Spleen (tissue), 11 donors: ENCODE measurements at regions not wholly inside any gene's neighbourhood (a gene's known extent, or its start where the extent isn't known, plus 50 kb on each side); places are given as distances from the start of the nearest gene placed in this dataset.

Source experiments
- DNase-seq: peaks from one replicate; pipeline ENCODE4 v3.0.0-alpha.2; 2020
- H3K27ac ChIP-seq, 8 donors: fragments of 200-600 bp; sonication (generic) in 7 of 8; 1 replicate in 4 of 8; 2 replicates in 4 of 8; pipeline versions ENCODE4 v1.5.0 to v1.8.0; 2016 to 2021; ENCODE audit warnings: inconsistent platforms in 4 of 8, mild to moderate bottlenecking in 4 of 8, moderate library complexity in 1 of 8
- H3K27me3 ChIP-seq, 7 donors: fragments of 200-600 bp; sonication (generic) in 6 of 7; replicated peaks in 1 of 7; 1 replicate in 4 of 7; 2 replicates in 3 of 7; pipeline versions ENCODE4 v1.5.0 to v1.8.0; 2016 to 2021; ENCODE audit warnings: inconsistent platforms in 3 of 7, mild to moderate bottlenecking in 1 of 7
- H3K36me3 ChIP-seq, 6 donors: fragments of 200-600 bp; sonication (generic) in 5 of 6; 1 replicate in 4 of 6; 2 replicates in 2 of 6; pipeline versions ENCODE4 v1.5.0 to v1.8.0; 2016 to 2021; ENCODE audit warnings: inconsistent platforms in 2 of 6
- H3K4me1 ChIP-seq, 6 donors: fragments of 200-600 bp; sonication (generic) in 5 of 6; 1 replicate in 3 of 6; 2 replicates in 3 of 6; pipeline versions ENCODE4 v1.5.0 to v1.8.0; 2016 to 2021; ENCODE audit warnings: inconsistent platforms in 3 of 6
- H3K4me3 ChIP-seq, 8 donors: fragments of 200-600 bp; sonication (generic) in 7 of 8; 1 replicate in 4 of 8; 2 replicates in 4 of 8; pipeline versions ENCODE4 v1.5.0 to v1.8.0; 2016 to 2021; ENCODE audit warnings: inconsistent platforms in 4 of 8, mild to moderate bottlenecking in 4 of 8, moderate library complexity in 2 of 8
- H3K9me3 ChIP-seq, 8 donors: fragments of 200-600 bp; sonication (generic) in 7 of 8; 1 replicate in 4 of 8; 2 replicates in 4 of 8; pipeline versions ENCODE4 v1.5.0 to v1.8.0; 2016 to 2021; ENCODE audit warnings: inconsistent platforms in 4 of 8
- CTCF ChIP-seq, 11 experiments: fragments of 200-600 bp in 7 of 11; fragments of 450-650 bp in 4 of 11; sonication (generic) in 4 of 11; IDR thresholded peaks in 8 of 11; conservative IDR thresholded peaks in 3 of 11; 1 replicate in 7 of 11; 2 replicates in 4 of 11; pipeline versions ENCODE4 v1.4.0 to v1.8.0; 2016 to 2021; ENCODE audit warnings: antibody characterized with exemption in 11 of 11, inconsistent platforms in 4 of 11, mild to moderate bottlenecking in 1 of 11
- POLR2A ChIP-seq, 3 donors: fragments of 450-650 bp; IDR thresholded peaks; one replicate each; pipeline ENCODE4 v1.5.1; 2017; ENCODE audit warnings: antibody characterized with exemption in 3 of 3, mild to moderate bottlenecking in 1 of 3
- POLR2AphosphoS5 ChIP-seq, 3 donors: sonication (generic); formaldehyde crosslinking; IDR thresholded peaks; one replicate each; pipeline ENCODE4 v1.5.1; 2017; ENCODE audit warnings: antibody characterized with exemption in 3 of 3
- WGBS, 5 donors: extraction: QIAGEN DNeasy Blood & Tissue Kit in 3 of 5; methylation state at CpG; one replicate each; pipeline versions ENCODE4 v1.1.5 to v1.1.7; 2013 to 2018; 5-methylcytosine and 5-hydroxymethylcytosine counted together
- intact Hi-C: fragments of 100-400 bp; cut with DNase I; formaldehyde crosslinking; loops from one replicate; pipeline ENCODE4 v1.15.0; 2023; ENCODE audit warnings: low total_unique reads
- donor health status: healthy with polysubstance abuse.
- donor health status: DM: no; HTN: no; CAD: no; lungs with moderate emphysema.
- donor health status: DM: no; HTN: no; CAD: no.
- donor health status: Bipolar disorder and iron deficiency.
- donor health status: healthy.
- donor health status: DM: no; HTN: no; CAD: no.
- donor health status: DM: yes; HTN: yes; CAD: no.

DNA sequence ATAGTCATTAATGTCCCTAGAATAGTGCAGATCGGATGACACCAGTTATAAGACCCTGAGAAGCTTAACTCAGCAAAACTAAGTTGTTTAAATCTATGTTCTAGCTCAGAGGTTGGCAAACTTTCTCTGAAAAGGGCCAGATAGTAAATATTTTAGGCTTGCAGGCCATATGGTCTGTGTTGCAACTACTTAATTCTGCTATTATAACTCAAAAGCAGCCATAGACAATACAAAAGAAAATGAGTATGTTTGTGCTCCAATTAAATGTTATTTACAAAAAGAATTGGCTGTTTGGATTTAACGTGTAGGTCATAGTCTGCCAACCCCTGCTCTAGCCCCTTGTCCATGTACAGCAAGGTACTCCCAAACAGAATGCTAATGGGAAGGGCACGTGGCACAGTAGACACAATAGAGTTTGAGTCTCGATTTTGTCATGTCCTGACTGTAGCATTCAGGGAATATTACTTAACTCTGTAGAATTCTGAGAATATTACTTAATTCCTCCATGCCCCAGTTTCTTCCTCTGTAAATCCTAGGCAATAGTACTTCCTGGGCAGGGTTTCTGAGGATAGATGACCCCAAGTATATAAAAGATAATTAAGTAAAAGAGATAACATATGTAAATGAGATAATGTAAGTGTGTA is 70.5 kb upstream of the ATP2C1 start:
- Histone ChIP-seq H3K4me3 (no peak overlapping the region), H3K9me3 (no peaks in the 10 kb centered on the region), H3K27ac (no peak overlapping the region), H3K27me3 (no peaks in the 10 kb centered on the region), H3K4me1 (no peaks in the 10 kb centered on the region), H3K36me3 (no peaks in the 10 kb centered on the region)
- intact Hi-C loops: no loop called here
- WGBS, 5 donors: 64 to 90% (median 68%) methylated on average over 4 of the region's 4 CpGs
- TF ChIP-seq POLR2A (IDR thresholded peaks at IDR 0.05): no peak
- TF ChIP-seq POLR2AphosphoS5 (IDR thresholded peaks at IDR 0.05): no peak
- TF ChIP-seq CTCF (IDR thresholded peaks at IDR 0.05 in 8 of 11, conservative IDR thresholded peaks at IDR 0.05 in 3 of 11): no peak
- no peak for DNase-seq

DNA sequence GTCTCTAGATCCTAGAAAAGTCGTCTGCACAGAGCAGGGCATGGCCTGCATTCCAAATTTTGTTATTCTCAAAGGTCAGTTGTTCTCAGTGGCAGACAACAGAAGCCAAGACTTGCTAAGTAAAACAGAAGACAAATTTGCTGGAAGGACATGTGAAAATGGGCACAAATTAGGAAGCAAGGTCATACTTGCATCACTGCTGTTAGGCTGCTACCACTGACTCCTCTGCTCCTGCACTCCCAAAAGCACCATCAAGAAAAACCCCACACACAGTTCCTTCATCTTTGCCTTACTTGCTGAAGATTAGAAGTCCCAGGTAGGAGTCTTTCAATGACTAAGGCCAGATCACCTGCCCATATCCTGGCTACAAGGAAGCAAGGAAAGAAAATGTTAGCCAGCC is 69.9 kb upstream of the ATP2C1 start:
- Histone ChIP-seq H3K27me3 (no peaks in the 10 kb centered on the region), H3K4me3 (no peak overlapping the region), H3K9me3 (no peaks in the 10 kb centered on the region), H3K36me3 (no peaks in the 10 kb centered on the region), H3K4me1 (no peaks in the 10 kb centered on the region), H3K27ac (no peak overlapping the region)
- TF ChIP-seq CTCF (IDR thresholded peaks at IDR 0.05 in 8 of 11, conservative IDR thresholded peaks at IDR 0.05 in 3 of 11) (no peak), POLR2A (IDR thresholded peaks at IDR 0.05) (no peak), POLR2AphosphoS5 (IDR thresholded peaks at IDR 0.05) (no peak)
- no peak for DNase-seq
- WGBS, 5 donors: 48 to 70% (median 53%) methylated on average over 1 of the region's 1 CpG
- intact Hi-C loops: no loop called here

- DNase-seq: no peak
- Histone ChIP-seq H3K4me3 (no peak overlapping the region), H3K4me1 (no peaks in the 10 kb centered on the region), H3K36me3 (no peaks in the 10 kb centered on the region), H3K27me3 (no peaks in the 10 kb centered on the region), H3K9me3 (no peaks in the 10 kb centered on the region), H3K27ac (no peak overlapping the region)
- WGBS, 5 donors: 65 to 86% (median 71%) methylated on average over 2 of the region's 2 CpGs
- intact Hi-C loops: no loop called here
- no peak for TF ChIP-seq POLR2A (IDR thresholded peaks at IDR 0.05)
These were observed 68.1 kb upstream of the ATP2C1 start for GRCh38 chr3:130825762-130826299.

DNA sequence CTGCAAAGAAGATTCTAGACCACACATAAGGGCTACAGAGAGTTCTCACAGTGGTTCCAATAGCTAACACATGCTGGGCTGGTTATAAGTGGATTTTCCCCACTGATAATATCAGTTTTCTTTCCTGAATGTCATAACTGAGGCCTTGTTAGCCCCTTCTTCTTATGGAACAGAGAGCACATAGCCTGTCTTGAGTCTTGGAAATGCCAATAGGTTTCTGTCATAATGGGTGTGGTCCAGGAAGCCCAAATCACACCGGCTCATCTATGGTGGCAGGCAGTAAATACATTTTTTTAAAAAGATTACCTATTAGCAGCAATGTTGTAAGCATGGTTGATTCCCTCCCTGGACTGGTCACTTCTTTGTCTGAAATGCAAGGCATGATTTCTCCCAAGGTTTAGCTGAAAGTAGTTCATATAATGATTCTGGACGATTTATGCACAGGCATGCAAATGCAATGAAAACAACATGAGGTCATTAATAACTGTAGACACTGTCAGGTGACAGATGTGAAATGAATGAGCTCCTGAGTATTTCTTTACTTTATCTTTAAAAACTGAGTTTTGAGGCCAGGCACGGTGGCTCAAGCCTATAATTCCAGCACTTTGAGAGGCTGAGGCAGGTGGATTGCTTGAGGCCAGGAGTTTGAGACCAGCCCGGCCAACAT is 67.2 kb upstream of the ATP2C1 start:
- no peaks in the 10 kb centered on the region for H3K36me3 ChIP-seq
- H3K4me1 ChIP-seq: no peaks in the 10 kb centered on the region
- no peak overlapping the region for H3K4me3 ChIP-seq
- no peak overlapping the region for H3K27ac ChIP-seq
- no peak for DNase-seq
- H3K9me3 ChIP-seq: no peaks in the 10 kb centered on the region
- WGBS, 5 donors: 81 to 85% (median 83%) methylated on average over 4 of the region's 4 CpGs
- no peaks in the 10 kb centered on the region for H3K27me3 ChIP-seq
- no peak for TF ChIP-seq POLR2A (IDR thresholded peaks at IDR 0.05)
- no peak for TF ChIP-seq CTCF (IDR thresholded peaks at IDR 0.05 in 8 of 11, conservative IDR thresholded peaks at IDR 0.05 in 3 of 11)
- TF ChIP-seq POLR2AphosphoS5 (IDR thresholded peaks at IDR 0.05): no peak
- intact Hi-C loops: no loop called here
